ENCODE measurements at regions not wholly inside any gene's neighbourhood (a gene's known extent, or its start where the extent isn't known, plus 50 kb on each side); places are given as distances from the start of the nearest gene placed in this dataset.

DNA sequence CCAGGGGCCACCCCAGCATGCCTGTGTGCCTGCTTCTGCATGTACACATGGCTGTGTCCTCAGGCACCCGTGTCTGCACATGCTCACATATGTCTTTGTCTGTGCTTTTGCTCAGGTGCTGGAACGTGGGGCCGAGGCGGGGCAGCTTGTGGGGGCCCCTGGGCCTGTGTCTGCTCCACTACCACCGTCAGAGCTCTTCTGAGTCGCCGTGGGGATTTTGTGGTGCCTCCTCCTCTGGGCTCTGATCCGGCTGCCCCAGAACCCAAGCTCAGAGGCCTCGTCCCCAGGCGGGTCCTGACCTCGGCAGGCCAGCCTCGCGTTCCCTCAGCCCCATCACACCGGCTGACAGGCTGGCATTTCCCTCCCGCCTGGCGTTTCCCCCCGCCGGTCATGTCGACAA, 104.6 kb upstream of the ACTRT2 start:
- ATAC-seq (ENCODE audit: low read depth) (no peak), DNase-seq (ENCODE audit: low spot score) (no peak)
- no peaks in the 10 kb centered on the region for H3K4me1 ChIP-seq (ENCODE audit: insufficient read depth, poor library complexity, severe bottlenecking)
- TF ChIP-seq CTCF (IDR thresholded peaks at IDR 0.05; ENCODE audit: poor library complexity, severe bottlenecking), result no peak
- H3K27me3 ChIP-seq (ENCODE audit: insufficient read depth, poor library complexity, severe bottlenecking), result no peaks in the 10 kb centered on the region
- H3K36me3 ChIP-seq (ENCODE audit: low read depth), result no peaks in the 10 kb centered on the region
- H3K27ac ChIP-seq (ENCODE audit: poor library complexity, severe bottlenecking), result no peak overlapping the region
- H3K4me3 ChIP-seq (ENCODE audit: severe bottlenecking), result no peak overlapping the region
- peaks cover 1% of the 10 kb centered on the region for H3K9me3 ChIP-seq (ENCODE audit: severe bottlenecking)

DNA sequence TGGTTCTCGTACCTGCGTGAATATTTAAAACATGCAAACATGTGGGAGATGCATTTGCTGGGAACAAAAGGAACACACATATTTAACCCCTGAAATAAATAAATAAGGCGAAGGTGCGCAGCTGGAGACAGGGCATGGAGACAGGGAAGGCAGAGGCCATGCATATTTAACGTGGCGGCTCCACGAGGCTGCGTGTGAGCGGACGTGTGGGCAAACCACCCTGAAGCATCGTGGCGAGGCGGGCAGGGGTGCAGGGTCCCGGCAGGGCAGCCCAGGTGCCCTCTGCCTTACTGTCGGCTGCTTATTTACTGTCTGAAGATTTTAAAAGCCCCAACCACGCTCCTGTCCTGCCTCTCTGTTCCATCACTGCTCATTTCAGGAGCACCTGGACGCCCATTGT, 104.0 kb upstream of the ACTRT2 start:
- no peaks in the 10 kb centered on the region for H3K27me3 ChIP-seq (ENCODE audit: insufficient read depth, poor library complexity, severe bottlenecking)
- H3K9me3 ChIP-seq (ENCODE audit: severe bottlenecking), result peaks cover 1% of the 10 kb centered on the region
- no peak overlapping the region for H3K4me3 ChIP-seq (ENCODE audit: severe bottlenecking)
- H3K27ac ChIP-seq (ENCODE audit: poor library complexity, severe bottlenecking), result no peak overlapping the region
- TF ChIP-seq CTCF (IDR thresholded peaks at IDR 0.05; ENCODE audit: poor library complexity, severe bottlenecking), result no peak
- DNase-seq (ENCODE audit: low spot score) (no peak), ATAC-seq (ENCODE audit: low read depth) (no peak)
- no peaks in the 10 kb centered on the region for H3K4me1 ChIP-seq (ENCODE audit: insufficient read depth, poor library complexity, severe bottlenecking)
- no peaks in the 10 kb centered on the region for H3K36me3 ChIP-seq (ENCODE audit: low read depth)

- TF ChIP-seq CTCF (IDR thresholded peaks at IDR 0.05; ENCODE audit: poor library complexity, severe bottlenecking), result no peak
- H3K27ac ChIP-seq (ENCODE audit: poor library complexity, severe bottlenecking), result no peak overlapping the region
- no peak for ATAC-seq (ENCODE audit: low read depth)
- H3K36me3 ChIP-seq (ENCODE audit: low read depth), result no peaks in the 10 kb centered on the region
- H3K9me3 ChIP-seq (ENCODE audit: severe bottlenecking), result peaks cover 1% of the 10 kb centered on the region
- H3K27me3 ChIP-seq (ENCODE audit: insufficient read depth, poor library complexity, severe bottlenecking), result no peaks in the 10 kb centered on the region
- no peak overlapping the region for H3K4me3 ChIP-seq (ENCODE audit: severe bottlenecking)
- DNase-seq (ENCODE audit: low spot score), result no peak
- H3K4me1 ChIP-seq (ENCODE audit: insufficient read depth, poor library complexity, severe bottlenecking), result no peaks in the 10 kb centered on the region
Observed at GRCh38 chr1:2918441-2918840, 102.8 kb upstream of the ACTRT2 start.

DNA sequence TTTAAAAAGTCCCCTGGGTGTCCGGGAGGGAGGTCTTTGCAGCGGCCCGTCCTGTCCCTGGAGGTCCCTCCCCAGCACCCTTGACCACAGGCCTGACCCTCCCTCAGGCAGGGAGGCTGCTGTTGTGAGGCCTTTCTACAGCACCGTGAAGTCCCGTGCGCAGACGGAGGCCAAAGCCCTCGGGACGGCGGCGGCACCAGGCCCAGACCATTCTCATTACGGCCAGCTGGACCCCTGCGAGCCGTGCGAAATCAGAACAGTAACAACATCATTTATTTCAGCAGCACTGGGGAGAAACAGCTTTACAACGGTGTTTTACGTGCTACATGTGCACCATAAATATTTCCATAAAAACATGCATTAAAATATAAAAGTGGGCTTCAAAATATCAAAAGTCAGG, 101.4 kb upstream of the ACTRT2 start:
- peaks cover 1% of the 10 kb centered on the region for H3K9me3 ChIP-seq (ENCODE audit: severe bottlenecking)
- no peaks in the 10 kb centered on the region for H3K4me1 ChIP-seq (ENCODE audit: insufficient read depth, poor library complexity, severe bottlenecking)
- no peak overlapping the region for H3K4me3 ChIP-seq (ENCODE audit: severe bottlenecking)
- DNase-seq (ENCODE audit: low spot score) (no peak), ATAC-seq (ENCODE audit: low read depth) (no peak)
- H3K27ac ChIP-seq (ENCODE audit: poor library complexity, severe bottlenecking), result no peak overlapping the region
- TF ChIP-seq CTCF (IDR thresholded peaks at IDR 0.05; ENCODE audit: poor library complexity, severe bottlenecking), result no peak
- H3K27me3 ChIP-seq (ENCODE audit: insufficient read depth, poor library complexity, severe bottlenecking), result no peaks in the 10 kb centered on the region
- no peaks in the 10 kb centered on the region for H3K36me3 ChIP-seq (ENCODE audit: low read depth)

GRCh38 chr1:2920421-2921015, 100.7 kb upstream of the ACTRT2 start:
- DNase-seq (ENCODE audit: low spot score) (no peak), ATAC-seq (ENCODE audit: low read depth) (no peak)
- Histone ChIP-seq H3K4me3 (ENCODE audit: severe bottlenecking) (no peak overlapping the region), H3K27ac (ENCODE audit: poor library complexity, severe bottlenecking) (no peak overlapping the region), H3K36me3 (ENCODE audit: low read depth) (no peaks in the 10 kb centered on the region), H3K4me1 (ENCODE audit: insufficient read depth, poor library complexity, severe bottlenecking) (no peaks in the 10 kb centered on the region), H3K9me3 (ENCODE audit: severe bottlenecking) (peaks cover 1% of the 10 kb centered on the region), H3K27me3 (ENCODE audit: insufficient read depth, poor library complexity, severe bottlenecking) (no peaks in the 10 kb centered on the region)
- no peak for TF ChIP-seq CTCF (IDR thresholded peaks at IDR 0.05; ENCODE audit: poor library complexity, severe bottlenecking)
